ENCODE measurements at regions not wholly inside any gene's neighbourhood (a gene's known extent, or its start where the extent isn't known, plus 50 kb on each side); places are given as distances from the start of the nearest gene placed in this dataset.

DNA sequence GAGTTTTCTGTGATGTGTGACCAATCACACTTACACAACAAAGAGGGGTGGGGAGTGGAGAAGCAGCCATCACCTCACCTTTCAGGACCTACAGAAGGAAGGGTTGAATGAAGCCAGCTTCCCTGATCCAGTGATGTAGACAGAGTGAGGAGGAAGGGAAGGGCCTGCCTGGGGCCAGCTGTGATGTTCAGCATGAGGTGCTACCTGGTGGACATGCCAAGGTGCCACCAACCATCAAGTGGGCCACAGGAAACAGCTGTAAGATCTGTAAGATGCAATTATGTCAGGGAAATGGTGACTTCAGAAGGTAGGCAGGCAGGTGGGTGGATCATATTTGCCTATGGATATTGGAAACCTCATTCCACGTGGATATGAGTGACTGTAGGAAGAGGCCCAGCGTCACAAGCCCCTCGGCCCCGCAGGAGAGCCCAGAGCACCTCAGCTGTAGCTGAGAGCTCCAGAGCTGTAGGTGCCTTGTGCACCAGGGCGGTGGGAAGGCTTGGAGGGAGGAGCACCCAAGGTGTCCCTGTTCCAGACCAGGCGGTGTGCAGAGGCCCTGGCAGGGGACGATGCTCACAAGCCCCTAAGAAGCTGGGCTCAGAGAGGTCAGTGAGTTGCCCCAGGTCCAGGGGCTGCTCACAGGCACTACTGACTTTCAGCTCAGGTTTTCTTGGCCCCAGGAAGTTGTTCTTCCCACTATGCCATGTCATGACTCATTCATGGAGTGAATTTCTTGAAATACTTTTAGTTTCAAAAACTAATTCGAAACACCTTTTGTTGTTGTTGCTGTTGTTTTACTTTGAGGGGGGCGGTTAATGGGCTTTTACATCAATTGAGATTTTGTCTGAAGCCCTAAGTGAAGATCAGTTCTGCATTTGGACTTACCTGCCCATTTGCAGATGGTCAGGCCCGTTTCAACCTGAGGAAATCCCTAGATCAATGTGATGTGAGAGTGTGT, 94.2 kb upstream of the ALDH1A3 start:
- DNase-seq, result no peak

- DNase-seq, result no peak
Measured at GRCh38 chr15:100786139-100786531, 93.5 kb upstream of the ALDH1A3 start.

DNA sequence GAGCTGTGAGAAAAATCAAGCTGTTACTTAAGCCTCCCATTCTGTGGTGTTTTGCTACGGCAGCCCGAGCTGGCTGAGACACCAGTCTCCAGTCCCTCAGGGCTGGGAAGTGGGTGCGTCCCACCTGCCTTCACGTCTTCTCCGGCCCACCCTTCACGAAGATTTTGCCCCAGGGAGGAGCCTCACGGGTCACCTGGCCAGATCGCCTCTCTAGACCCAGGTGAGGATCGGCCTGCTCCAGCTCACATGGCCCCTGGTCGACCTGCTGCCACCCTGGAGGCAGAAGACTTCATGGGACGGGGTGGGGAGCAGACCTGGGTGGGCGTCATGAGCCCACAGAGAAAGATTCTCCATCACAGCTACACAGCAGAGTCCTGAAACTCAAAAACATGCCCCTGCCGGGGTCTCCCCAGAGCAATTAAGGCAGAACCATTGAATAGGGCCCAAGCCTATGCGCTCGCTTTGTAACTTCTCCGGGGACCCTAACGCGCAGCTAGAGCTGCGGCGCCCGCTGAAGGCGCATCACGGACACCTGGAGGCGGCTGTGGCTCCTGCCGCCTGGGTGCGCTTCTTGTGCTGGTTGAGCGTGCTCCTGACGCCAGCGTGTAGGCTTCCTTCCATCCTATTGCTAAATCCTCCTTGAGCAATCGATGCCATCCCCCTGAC, 92.6 kb upstream of the ALDH1A3 start:
- DNase-seq, result no peak

GRCh38 chr15:100787567-100788417, 91.8 kb upstream of the ALDH1A3 start:
- DNase-seq, result no peak

DNA sequence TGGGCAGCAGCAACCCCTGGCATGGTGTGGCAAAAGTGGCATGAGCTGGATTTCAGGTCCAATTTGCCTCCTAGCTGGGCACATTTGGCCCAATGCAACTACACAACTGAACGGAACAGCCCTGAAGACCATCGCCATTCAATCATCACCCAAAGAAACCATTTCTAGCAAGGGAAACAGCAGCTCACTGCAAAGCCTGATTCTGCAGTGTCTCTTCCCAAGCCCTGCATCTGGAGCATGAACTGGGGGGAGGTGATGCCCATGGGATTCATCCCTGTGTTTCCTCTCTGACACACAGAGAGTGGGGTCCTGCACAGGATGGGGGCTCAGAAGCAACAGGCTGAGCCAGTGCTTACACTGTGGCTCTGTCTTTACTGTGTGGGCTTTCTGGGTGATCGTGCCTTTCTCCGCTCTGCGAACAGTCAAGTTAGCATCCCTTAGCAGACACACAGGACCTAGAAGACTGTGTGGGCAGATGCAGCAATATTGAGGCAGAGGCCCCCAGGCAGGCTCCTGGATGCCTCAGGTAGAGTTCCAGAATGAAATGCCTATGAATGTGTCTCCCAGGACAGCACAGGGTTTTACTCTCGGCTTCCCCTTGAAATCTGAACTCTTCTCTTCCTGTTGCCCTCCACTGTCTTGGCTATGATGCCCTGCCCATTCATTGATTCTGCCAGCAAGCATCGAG, 91.1 kb upstream of the ALDH1A3 start:
- no peak for DNase-seq

GRCh38 chr15:100790786-100791265, 88.8 kb upstream of the ALDH1A3 start:
- no peak for DNase-seq

- no peak for DNase-seq
Measured at GRCh38 chr15:100794008-100794407, 85.6 kb upstream of the ALDH1A3 start.

DNA sequence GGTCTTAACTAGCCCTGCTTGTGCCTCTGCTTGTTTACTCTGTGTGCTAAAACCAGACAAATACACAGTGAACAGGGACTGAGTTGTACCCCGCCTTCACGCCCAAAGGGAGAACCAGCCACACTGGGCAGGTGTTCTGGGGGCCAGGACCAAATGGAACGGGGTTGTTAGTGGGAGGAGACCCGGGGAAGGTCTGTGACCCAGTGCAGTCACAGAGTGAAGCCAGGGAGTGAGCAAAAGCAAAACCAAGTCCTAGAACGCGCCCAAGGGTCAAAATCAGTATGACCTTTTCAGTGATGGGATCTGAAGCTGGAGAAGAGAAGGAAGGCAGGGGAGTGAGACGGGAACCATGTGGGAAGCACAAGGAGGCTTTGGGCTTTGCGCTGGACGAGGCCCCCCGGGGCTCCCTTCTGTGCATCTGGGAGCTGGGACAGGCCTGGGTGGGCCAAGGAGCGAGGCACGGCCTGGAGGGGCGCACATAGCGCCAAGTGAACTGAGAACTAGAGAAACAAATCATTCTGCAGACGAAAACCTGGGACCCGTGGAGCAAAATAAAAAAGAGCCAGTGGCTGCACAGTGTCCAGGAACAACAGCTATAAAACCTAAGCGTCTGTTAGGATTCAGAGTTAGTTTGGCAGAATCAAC, 78.3 kb upstream of the ALDH1A3 start:
- DNase-seq, result no peak

GRCh38 chr15:100802421-100803170, 77.0 kb upstream of the ALDH1A3 start:
- no peak for DNase-seq

DNA sequence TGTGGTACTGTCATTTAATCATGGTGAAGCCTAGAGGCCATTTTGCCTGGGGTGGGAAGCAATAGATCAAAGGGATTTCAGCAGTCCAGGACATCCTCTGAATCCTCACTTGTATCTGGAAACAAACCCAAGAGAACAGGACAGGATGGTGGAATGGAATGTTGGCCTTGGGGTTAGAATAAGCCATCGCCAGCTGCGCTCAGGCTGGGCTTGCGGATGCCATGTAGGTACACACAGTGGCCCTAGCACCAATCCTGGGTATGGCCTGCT, 76.5 kb upstream of the ALDH1A3 start:
- no peak for DNase-seq

DNA sequence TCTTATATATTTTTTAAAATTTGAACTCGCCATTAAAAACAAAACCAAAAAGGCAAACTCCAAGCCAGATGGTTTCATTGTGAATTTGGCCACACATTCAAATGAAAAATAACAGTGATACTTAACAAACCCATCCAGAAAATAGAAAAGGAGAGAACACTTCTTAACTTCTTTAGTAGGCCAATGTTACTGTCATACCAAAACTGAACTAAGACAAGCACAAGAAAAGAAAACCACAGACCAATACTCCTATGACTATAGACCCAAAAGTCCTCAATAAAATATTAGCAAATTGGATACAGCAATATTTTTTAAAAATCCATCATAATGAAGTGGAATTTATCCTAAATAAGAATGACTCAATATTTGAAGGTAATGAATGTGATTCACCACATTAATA, 73.5 kb upstream of the ALDH1A3 start:
- DNase-seq, result no peak

DNA sequence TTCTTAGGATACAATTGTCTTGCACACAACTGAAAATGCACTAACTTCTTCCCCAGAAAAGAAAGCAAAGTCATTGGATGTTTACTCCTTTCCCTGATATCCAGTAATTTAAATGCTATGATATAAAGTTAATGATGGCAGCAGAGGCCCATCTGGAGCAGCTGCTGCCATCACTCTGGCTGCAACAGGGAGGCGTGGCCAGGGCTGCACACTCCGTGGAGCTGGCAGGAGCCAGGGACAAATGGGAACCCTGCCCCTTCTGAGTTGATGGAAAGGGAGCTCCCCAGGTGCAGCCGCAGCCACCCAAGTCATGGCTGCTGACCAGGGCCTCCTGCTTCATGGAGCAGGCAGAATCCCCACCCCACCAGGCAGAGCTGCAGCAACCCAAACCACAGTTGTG, 72.6 kb upstream of the ALDH1A3 start:
- no peak for DNase-seq

DNA sequence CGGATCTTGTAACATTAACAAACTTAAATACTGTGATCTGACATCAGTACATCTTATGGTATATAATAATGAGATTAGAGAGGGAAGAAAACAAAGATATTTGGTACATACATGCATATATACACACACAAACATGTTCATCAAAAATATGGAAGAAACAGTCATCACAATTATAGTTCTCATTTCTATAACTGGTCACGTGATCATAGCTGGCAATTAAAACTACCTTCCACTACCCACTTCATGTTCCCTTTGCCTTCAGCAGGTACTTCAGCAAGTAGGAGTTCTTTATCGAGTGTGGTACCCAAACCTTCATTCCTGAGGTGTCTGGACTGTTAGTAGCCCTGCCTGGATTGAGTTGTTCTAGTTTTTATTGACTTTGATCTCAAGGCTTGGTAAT, 70.9 kb upstream of the ALDH1A3 start:
- no peak for DNase-seq

DNA sequence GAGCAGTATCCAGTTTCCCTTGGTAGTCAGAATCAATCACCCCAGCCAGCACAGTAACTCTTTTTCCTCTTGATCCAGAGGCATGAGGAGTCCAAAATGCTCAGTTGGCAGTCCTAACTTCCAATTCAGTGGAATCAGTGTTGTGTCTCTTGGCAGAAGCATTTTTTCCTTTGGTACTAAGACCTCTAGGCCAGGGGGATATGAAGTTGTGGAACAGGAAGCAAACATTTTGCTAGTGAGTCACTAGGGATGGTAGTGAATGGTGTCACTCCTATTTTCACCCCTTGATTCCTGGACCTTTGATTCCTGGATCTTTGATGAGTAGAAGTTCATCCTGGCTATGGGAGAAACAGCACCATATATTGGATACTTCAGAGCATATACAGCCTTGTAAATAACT, 70.5 kb upstream of the ALDH1A3 start:
- no peak for DNase-seq

- DNase-seq, result no peak
Measured at GRCh38 chr15:100809587-100809986, 70.0 kb upstream of the ALDH1A3 start.

GRCh38 chr15:100810229-100810628, 69.4 kb upstream of the ALDH1A3 start:
- no peak for DNase-seq

DNA sequence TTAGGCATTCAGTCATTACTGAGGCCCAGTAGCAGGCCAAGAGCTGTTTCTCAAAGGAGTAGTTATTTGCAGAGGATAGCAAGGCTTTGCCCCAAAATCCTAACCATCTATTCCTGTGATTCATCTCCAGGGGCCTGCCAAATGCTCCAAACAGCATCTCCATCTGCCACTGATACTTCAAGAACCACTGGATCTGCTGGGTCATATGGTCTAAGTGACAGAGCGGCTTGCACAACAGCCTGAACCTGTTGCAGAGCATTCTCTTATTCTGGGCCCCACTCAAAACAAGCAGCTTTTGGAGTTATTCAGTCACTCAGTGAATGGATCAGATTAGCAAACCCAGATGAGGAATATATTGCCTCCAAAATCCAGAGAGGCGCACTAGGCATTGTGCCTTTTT, 68.8 kb upstream of the ALDH1A3 start:
- no peak for DNase-seq

- DNase-seq, result no peak
Measured at GRCh38 chr15:100812802-100813201, 66.8 kb upstream of the ALDH1A3 start.

- DNase-seq, result no peak
Measured at GRCh38 chr15:100818927-100819326, 60.7 kb upstream of the ALDH1A3 start.

GRCh38 chr15:100820528-100820927, 59.1 kb upstream of the ALDH1A3 start:
- DNase-seq, result no peak

- DNase-seq, result no peak
Measured at GRCh38 chr15:100821327-100821726, 58.3 kb upstream of the ALDH1A3 start.

DNA sequence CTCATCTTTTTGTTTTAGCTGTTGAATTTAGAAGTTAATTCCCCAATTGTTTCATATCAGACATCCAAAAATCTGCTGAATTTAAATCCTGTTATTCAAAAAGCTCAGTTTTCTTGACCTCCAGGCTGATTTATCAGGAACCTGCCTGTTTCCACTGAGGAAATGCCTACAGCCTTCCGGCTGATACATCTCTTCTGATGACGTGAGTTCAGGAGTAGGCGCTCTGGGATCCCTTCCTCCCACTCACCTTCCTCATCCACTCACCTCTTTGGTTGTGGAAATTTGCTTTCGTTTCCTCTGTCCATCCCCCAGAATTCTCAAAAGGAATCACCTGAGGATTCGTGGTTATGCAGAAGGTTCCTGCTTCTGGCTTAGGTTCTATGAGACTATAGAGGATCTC, 55.4 kb upstream of the ALDH1A3 start:
- no peak for DNase-seq

Measured in stimulated activated CD4-positive, alpha-beta T cell treated with anti-CD3 and anti-CD28 coated beads, Interleukin-2, amount 100 ng/mL, for 48 hours (primary cell).